BLaER1 (cell line): ENCODE measurements at regions not wholly inside any gene's neighbourhood (a gene's known extent, or its start where the extent isn't known, plus 50 kb on each side); places are given as distances from the start of the nearest gene placed in this dataset.

Source experiments
- H3K27ac ChIP-seq: shearing (Covaris generic); formaldehyde crosslinking; 2 replicates; pipeline ENCODE4 v1.8.1; 2022
- H3K27me3 ChIP-seq: shearing (Covaris generic); formaldehyde crosslinking; 2 replicates; pipeline ENCODE4 v1.8.1; 2022
- H3K36me3 ChIP-seq: shearing (Covaris generic); formaldehyde crosslinking; 2 replicates; pipeline ENCODE4 v1.8.1; 2022
- H3K4me1 ChIP-seq: shearing (Covaris generic); formaldehyde crosslinking; 2 replicates; pipeline ENCODE4 v1.8.1; 2022
- H3K4me2 ChIP-seq: shearing (Covaris generic); formaldehyde crosslinking; 2 replicates; pipeline ENCODE4 v1.8.1; 2022
- H3K4me3 ChIP-seq: shearing (Covaris generic); formaldehyde crosslinking; 2 replicates; pipeline ENCODE4 v1.8.1; 2022
- H3K9ac ChIP-seq: shearing (Covaris generic); formaldehyde crosslinking; 2 replicates; pipeline ENCODE4 v1.8.1; 2022
- H3K9me3 ChIP-seq: shearing (Covaris generic); formaldehyde crosslinking; 2 replicates; pipeline ENCODE4 v1.8.1; 2022
- H4K20me1 ChIP-seq: shearing (Covaris generic); formaldehyde crosslinking; 2 replicates; pipeline ENCODE4 v1.8.1; 2022
- Cebpa-rat ChIP-seq: shearing (Covaris generic); IDR thresholded peaks from 2 replicates; pipeline ENCODE4 v1.8.1; 2022

GRCh38 chr6:141254336-141254735 lies 878.4 kb upstream of the GJE1 start:
- Histone ChIP-seq H4K20me1 (no peaks in the 10 kb centered on the region), H3K4me3 (no peak overlapping the region), H3K9ac (no peak overlapping the region), H3K9me3 (no peaks in the 10 kb centered on the region), H3K4me1 (no peaks in the 10 kb centered on the region), H3K27ac (no peak overlapping the region), H3K4me2 (no peak overlapping the region), H3K36me3 (no peaks in the 10 kb centered on the region), H3K27me3 (no peaks in the 10 kb centered on the region)
- TF ChIP-seq Cebpa-rat, result no peak

GRCh38 chr6:141252828-141253608 lies 879.7 kb upstream of the GJE1 start:
- Histone ChIP-seq H4K20me1 (no peaks in the 10 kb centered on the region), H3K27ac (no peak overlapping the region), H3K9ac (no peak overlapping the region), H3K36me3 (no peaks in the 10 kb centered on the region), H3K4me2 (no peak overlapping the region), H3K4me3 (no peak overlapping the region), H3K27me3 (no peaks in the 10 kb centered on the region), H3K4me1 (no peaks in the 10 kb centered on the region), H3K9me3 (no peaks in the 10 kb centered on the region)
- TF ChIP-seq Cebpa-rat, result no peak

GRCh38 chr6:141251286-141251685 lies 881.4 kb upstream of the GJE1 start:
- Histone ChIP-seq H3K27ac (no peak overlapping the region), H3K9ac (no peak overlapping the region), H3K36me3 (no peaks in the 10 kb centered on the region), H3K27me3 (no peaks in the 10 kb centered on the region), H3K4me2 (no peak overlapping the region), H3K4me3 (no peak overlapping the region), H3K4me1 (no peaks in the 10 kb centered on the region), H4K20me1 (no peaks in the 10 kb centered on the region), H3K9me3 (no peaks in the 10 kb centered on the region)
- no peak for TF ChIP-seq Cebpa-rat

GRCh38 chr6:141248021-141248799 lies 884.5 kb upstream of the GJE1 start:
- Histone ChIP-seq H3K4me3 (no peak overlapping the region), H3K4me1 (no peaks in the 10 kb centered on the region), H3K9ac (no peak overlapping the region), H3K27me3 (no peaks in the 10 kb centered on the region), H3K9me3 (no peaks in the 10 kb centered on the region), H3K27ac (no peak overlapping the region), H3K4me2 (no peak overlapping the region), H3K36me3 (no peaks in the 10 kb centered on the region), H4K20me1 (no peaks in the 10 kb centered on the region)
- TF ChIP-seq Cebpa-rat, result no peak

GRCh38 chr6:141244366-141244765 lies 888.4 kb upstream of the GJE1 start:
- Histone ChIP-seq H3K27ac (no peak overlapping the region), H3K4me3 (no peak overlapping the region), H3K4me1 (no peaks in the 10 kb centered on the region), H3K9me3 (no peaks in the 10 kb centered on the region), H3K4me2 (no peak overlapping the region), H3K9ac (no peak overlapping the region), H3K27me3 (no peaks in the 10 kb centered on the region), H4K20me1 (no peaks in the 10 kb centered on the region), H3K36me3 (no peaks in the 10 kb centered on the region)
- no peak for TF ChIP-seq Cebpa-rat

- no peaks in the 10 kb centered on the region for H4K20me1 ChIP-seq
- H3K4me1 ChIP-seq, result no peaks in the 10 kb centered on the region
- H3K9me3 ChIP-seq, result no peaks in the 10 kb centered on the region
- H3K4me3 ChIP-seq, result no peak overlapping the region
- H3K36me3 ChIP-seq, result no peaks in the 10 kb centered on the region
- H3K27ac ChIP-seq, result no peak overlapping the region
- TF ChIP-seq Cebpa-rat, result no peak
- H3K9ac ChIP-seq, result no peak overlapping the region
- H3K4me2 ChIP-seq, result no peak overlapping the region
- H3K27me3 ChIP-seq, result no peaks in the 10 kb centered on the region
These were observed 889.8 kb upstream of the GJE1 start for GRCh38 chr6:141242957-141243356.

- Histone ChIP-seq H3K4me1 (no peaks in the 10 kb centered on the region), H3K27me3 (no peaks in the 10 kb centered on the region), H3K9me3 (no peaks in the 10 kb centered on the region), H3K4me2 (no peak overlapping the region), H3K9ac (no peak overlapping the region), H4K20me1 (no peaks in the 10 kb centered on the region), H3K27ac (no peak overlapping the region), H3K4me3 (no peak overlapping the region), H3K36me3 (no peaks in the 10 kb centered on the region)
- TF ChIP-seq Cebpa-rat, result no peak
These were observed 903.4 kb upstream of the GJE1 start for GRCh38 chr6:141229296-141229695.

GRCh38 chr6:141218583-141218982 lies 914.1 kb upstream of the GJE1 start:
- Histone ChIP-seq H3K4me1 (peaks cover 5% of the 10 kb centered on the region; the same call in 1 of the 2 replicates), H3K9ac (no peak overlapping the region), H3K4me3 (no peak overlapping the region), H3K36me3 (no peaks in the 10 kb centered on the region), H3K27ac (no peak overlapping the region), H3K27me3 (no peaks in the 10 kb centered on the region), H3K9me3 (no peaks in the 10 kb centered on the region), H3K4me2 (no peak overlapping the region), H4K20me1 (no peaks in the 10 kb centered on the region)
- TF ChIP-seq Cebpa-rat, result no peak

- Histone ChIP-seq H4K20me1 (no peaks in the 10 kb centered on the region), H3K9ac (no peak overlapping the region), H3K9me3 (no peaks in the 10 kb centered on the region)
These were observed 916.0 kb upstream of the GJE1 start for GRCh38 chr6:141216726-141217125.

GRCh38 chr6:141212296-141212695 lies 920.4 kb upstream of the GJE1 start:
- no peak for TF ChIP-seq Cebpa-rat
- no peaks in the 10 kb centered on the region for H3K36me3 ChIP-seq
- no peaks in the 10 kb centered on the region for H3K27me3 ChIP-seq
- H3K27ac ChIP-seq, result no peak overlapping the region
- H3K9me3 ChIP-seq, result no peaks in the 10 kb centered on the region
- H3K4me2 ChIP-seq, result no peak overlapping the region
- H3K9ac ChIP-seq, result no peak overlapping the region
- H3K4me3 ChIP-seq, result no peak overlapping the region
- no peaks in the 10 kb centered on the region for H4K20me1 ChIP-seq
- H3K4me1 ChIP-seq, result no peaks in the 10 kb centered on the region

More at GRCh38 chr6:141216726-141217125, 916.0 kb upstream of the GJE1 start:
- peaks cover 5% of the 10 kb centered on the region; the same call in 1 of the 2 replicates for H3K4me1 ChIP-seq
- no peak overlapping the region for H3K4me3 ChIP-seq
- no peaks in the 10 kb centered on the region for H3K36me3 ChIP-seq
- H3K27me3 ChIP-seq, result no peaks in the 10 kb centered on the region
- no peak overlapping the region for H3K27ac ChIP-seq
- no peak overlapping the region for H3K4me2 ChIP-seq
- TF ChIP-seq Cebpa-rat, result no peak
